ENCODE measurements at regions not wholly inside any gene's neighbourhood (a gene's known extent, or its start where the extent isn't known, plus 50 kb on each side); places are given as distances from the start of the nearest gene placed in this dataset.

DNA sequence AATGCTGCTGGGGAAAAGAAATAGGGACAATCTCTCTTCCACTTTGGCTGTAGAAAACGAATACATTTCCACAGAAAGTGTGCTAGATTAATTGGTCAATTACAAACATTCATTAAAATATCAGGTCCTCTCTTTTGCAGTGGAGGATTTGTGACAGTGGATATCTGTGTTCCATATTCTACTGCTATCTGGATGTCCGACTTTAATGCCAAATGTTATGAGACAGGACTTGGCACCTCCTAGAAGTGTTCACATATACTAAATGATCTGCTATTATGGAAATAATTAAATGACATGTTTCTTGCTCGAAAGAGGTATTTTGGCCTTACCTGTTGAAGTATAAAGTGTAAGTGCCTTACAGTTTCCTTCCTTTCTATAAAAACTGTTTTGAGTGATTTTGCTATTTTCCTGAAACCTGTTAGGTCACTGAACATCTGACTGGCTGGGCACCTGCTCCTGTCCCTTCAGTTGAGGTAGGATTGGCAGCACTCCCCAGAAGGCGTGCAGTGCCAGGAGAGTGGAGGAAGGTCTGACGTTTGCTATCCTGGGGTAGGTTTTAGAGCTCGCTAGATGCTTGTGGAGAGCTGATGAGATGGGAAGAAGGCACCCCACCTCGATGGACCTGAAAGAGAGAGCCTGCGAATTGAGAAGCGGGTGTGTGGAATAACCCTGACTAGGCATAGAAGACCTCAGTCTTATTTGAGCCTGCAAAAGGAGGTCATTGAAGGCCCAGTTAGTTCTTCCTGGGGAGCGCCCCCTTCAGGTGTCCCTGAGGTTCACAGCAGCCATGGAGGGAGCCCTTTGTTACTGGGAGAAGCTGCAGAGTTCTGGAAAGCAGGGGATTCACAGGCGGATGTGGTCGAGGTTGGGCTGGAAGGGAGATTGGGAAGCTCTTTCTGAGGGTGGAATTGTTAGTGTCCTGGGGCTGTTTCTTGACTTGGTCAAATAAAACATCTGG lies 159.4 kb upstream of the ZNF267 start:
- TF ChIP-seq CTCF (conservative IDR thresholded peaks at IDR 0.05 in 1 of 2, IDR thresholded peaks at IDR 0.05 in 1 of 2; ENCODE audit: extremely low read depth in 1 of 2, insufficient read depth in 1 of 2, low read depth in 1 of 2, low read length in 2 of 2) (peak; percentile 32 to 45), EZH2 (IDR thresholded peaks at IDR 0.05; ENCODE audit: borderline replicate concordance, low read length) (no peak)

Measured in mammary epithelial cell (primary cell).